ENCODE measurements at regions not wholly inside any gene's neighbourhood (a gene's known extent, or its start where the extent isn't known, plus 50 kb on each side); places are given as distances from the start of the nearest gene placed in this dataset.

- H3K27ac ChIP-seq (ENCODE audit: insufficient read depth in 1 of 2, low read depth in 1 of 2, low read length in 2 of 2, poor library complexity in 1 of 2, severe bottlenecking in 2 of 2): no peak overlapping the region
- 100% methylated on average over 1 of the region's 1 CpG for WGBS (ENCODE audit: insufficient coverage)
- no peaks in the 10 kb centered on the region for H3K36me3 ChIP-seq (ENCODE audit: control insufficient read depth in 4 of 4, insufficient read depth in 4 of 4, low read length in 3 of 4)
- no peaks in the 10 kb centered on the region for H3K27me3 ChIP-seq (replicated peaks in 2 of 5; ENCODE audit: control insufficient read depth in 4 of 5, insufficient read depth in 5 of 5, low read length in 4 of 5)
- peaks cover 0 to 2% (median 0%) of the 10 kb centered on the region in 4 experiments for H3K4me1 ChIP-seq (ENCODE audit: control extremely low read depth in 1 of 4, control insufficient read depth in 4 of 4, insufficient read depth in 4 of 4, low read length in 3 of 4)
- POLR2A ChIA-PET: no interaction called here
- CTCF ChIA-PET: interaction anchor here (0.7 to 1.9 kb wide), 4 partner anchors 8 to 15 kb away, joined by 3 to 6 read pairs (median 3); no protein-coding TSS in a partner anchor
- no peak for DNase-seq
- no peaks in the 10 kb centered on the region for H3K9me3 ChIP-seq (ENCODE audit: control extremely low read depth in 1 of 5, control insufficient read depth in 4 of 5, insufficient read depth in 2 of 5, low read depth in 1 of 5, low read length in 4 of 5)
- H3K4me3 ChIP-seq (ENCODE audit: control insufficient read depth in 1 of 7, extremely low read depth in 1 of 7, insufficient read depth in 4 of 7, low read depth in 2 of 7, low read length in 6 of 7): no peak overlapping the region
These were observed 422.1 kb upstream of the TGFBR2 start for GRCh38 chr3:30184091-30184810.

GRCh38 chr3:30185872-30186271 lies 420.5 kb upstream of the TGFBR2 start:
- no peaks in the 10 kb centered on the region for H3K36me3 ChIP-seq (ENCODE audit: control insufficient read depth in 4 of 4, insufficient read depth in 4 of 4, low read length in 3 of 4)
- H3K27me3 ChIP-seq (replicated peaks in 2 of 5; ENCODE audit: control insufficient read depth in 4 of 5, insufficient read depth in 5 of 5, low read length in 4 of 5): no peaks in the 10 kb centered on the region
- no peaks in the 10 kb centered on the region for H3K9me3 ChIP-seq (ENCODE audit: control extremely low read depth in 1 of 5, control insufficient read depth in 4 of 5, insufficient read depth in 2 of 5, low read depth in 1 of 5, low read length in 4 of 5)
- POLR2A ChIA-PET: no interaction called here
- no peak overlapping the region for H3K27ac ChIP-seq (ENCODE audit: insufficient read depth in 1 of 2, low read depth in 1 of 2, low read length in 2 of 2, poor library complexity in 1 of 2, severe bottlenecking in 2 of 2)
- DNase-seq: no peak
- no peak overlapping the region for H3K4me3 ChIP-seq (ENCODE audit: control insufficient read depth in 1 of 7, extremely low read depth in 1 of 7, insufficient read depth in 4 of 7, low read depth in 2 of 7, low read length in 6 of 7)
- CTCF ChIA-PET: no interaction called here
- H3K4me1 ChIP-seq (ENCODE audit: control extremely low read depth in 1 of 4, control insufficient read depth in 4 of 4, insufficient read depth in 4 of 4, low read length in 3 of 4): peaks cover 0 to 2% (median 0%) of the 10 kb centered on the region in 4 experiments

GRCh38 chr3:30186741-30187219 lies 419.6 kb upstream of the TGFBR2 start:
- ChIA-PET POLR2A (no interaction called here), CTCF (no interaction called here)
- no peak overlapping the region for H3K4me3 ChIP-seq (ENCODE audit: control insufficient read depth in 1 of 7, extremely low read depth in 1 of 7, insufficient read depth in 4 of 7, low read depth in 2 of 7, low read length in 6 of 7)
- no peak overlapping the region for H3K27ac ChIP-seq (ENCODE audit: insufficient read depth in 1 of 2, low read depth in 1 of 2, low read length in 2 of 2, poor library complexity in 1 of 2, severe bottlenecking in 2 of 2)
- H3K4me1 ChIP-seq (ENCODE audit: control extremely low read depth in 1 of 4, control insufficient read depth in 4 of 4, insufficient read depth in 4 of 4, low read length in 3 of 4): no peaks in the 10 kb centered on the region
- no peak for DNase-seq
- no peaks in the 10 kb centered on the region for H3K9me3 ChIP-seq (ENCODE audit: control extremely low read depth in 1 of 5, control insufficient read depth in 4 of 5, insufficient read depth in 2 of 5, low read depth in 1 of 5, low read length in 4 of 5)
- H3K36me3 ChIP-seq (ENCODE audit: control insufficient read depth in 4 of 4, insufficient read depth in 4 of 4, low read length in 3 of 4): no peaks in the 10 kb centered on the region
- no peaks in the 10 kb centered on the region for H3K27me3 ChIP-seq (replicated peaks in 2 of 5; ENCODE audit: control insufficient read depth in 4 of 5, insufficient read depth in 5 of 5, low read length in 4 of 5)
- 90% methylated on average over 3 of the region's 3 CpGs for WGBS (ENCODE audit: insufficient coverage)

- no peak overlapping the region for H3K4me3 ChIP-seq (ENCODE audit: control insufficient read depth in 1 of 7, extremely low read depth in 1 of 7, insufficient read depth in 4 of 7, low read depth in 2 of 7, low read length in 6 of 7)
- ChIA-PET POLR2A (no interaction called here), CTCF (interaction anchor here (1.0 to 1.3 kb wide), 3 partner anchors 9 to 73 kb away, joined by 3 read pairs; no protein-coding TSS in a partner anchor)
- H3K36me3 ChIP-seq (ENCODE audit: control insufficient read depth in 4 of 4, insufficient read depth in 4 of 4, low read length in 3 of 4): no peaks in the 10 kb centered on the region
- H3K4me1 ChIP-seq (ENCODE audit: control extremely low read depth in 1 of 4, control insufficient read depth in 4 of 4, insufficient read depth in 4 of 4, low read length in 3 of 4): no peaks in the 10 kb centered on the region
- H3K27me3 ChIP-seq (replicated peaks in 2 of 5; ENCODE audit: control insufficient read depth in 4 of 5, insufficient read depth in 5 of 5, low read length in 4 of 5): no peaks in the 10 kb centered on the region
- no peaks in the 10 kb centered on the region for H3K9me3 ChIP-seq (ENCODE audit: control extremely low read depth in 1 of 5, control insufficient read depth in 4 of 5, insufficient read depth in 2 of 5, low read depth in 1 of 5, low read length in 4 of 5)
- 100% methylated on average over 2 of the region's 2 CpGs for WGBS (ENCODE audit: insufficient coverage)
- DNase-seq: no peak
- no peak overlapping the region for H3K27ac ChIP-seq (ENCODE audit: insufficient read depth in 1 of 2, low read depth in 1 of 2, low read length in 2 of 2, poor library complexity in 1 of 2, severe bottlenecking in 2 of 2)
These were observed 419.0 kb upstream of the TGFBR2 start for GRCh38 chr3:30187366-30187765.

GRCh38 chr3:30188713-30189112 lies 417.7 kb upstream of the TGFBR2 start:
- Histone ChIP-seq H3K27me3 (replicated peaks in 2 of 5; ENCODE audit: control insufficient read depth in 4 of 5, insufficient read depth in 5 of 5, low read length in 4 of 5) (no peaks in the 10 kb centered on the region), H3K9me3 (ENCODE audit: control extremely low read depth in 1 of 5, control insufficient read depth in 4 of 5, insufficient read depth in 2 of 5, low read depth in 1 of 5, low read length in 4 of 5) (no peaks in the 10 kb centered on the region), H3K4me3 (ENCODE audit: control insufficient read depth in 1 of 7, extremely low read depth in 1 of 7, insufficient read depth in 4 of 7, low read depth in 2 of 7, low read length in 6 of 7) (no peak overlapping the region), H3K36me3 (ENCODE audit: control insufficient read depth in 4 of 4, insufficient read depth in 4 of 4, low read length in 3 of 4) (no peaks in the 10 kb centered on the region), H3K4me1 (ENCODE audit: control extremely low read depth in 1 of 4, control insufficient read depth in 4 of 4, insufficient read depth in 4 of 4, low read length in 3 of 4) (peaks cover 0 to 9% (median 4%) of the 10 kb centered on the region in 4 experiments), H3K27ac (ENCODE audit: insufficient read depth in 1 of 2, low read depth in 1 of 2, low read length in 2 of 2, poor library complexity in 1 of 2, severe bottlenecking in 2 of 2) (no peak overlapping the region)
- 100% methylated on average over 1 of the region's 1 CpG for WGBS (ENCODE audit: insufficient coverage)
- POLR2A ChIA-PET: no interaction called here
- CTCF ChIA-PET: interaction anchor here (1.0 to 1.3 kb wide), 4 partner anchors 9 to 75 kb away, joined by 3 to 8 read pairs (median 4); no protein-coding TSS in a partner anchor
- no peak for DNase-seq

GRCh38 chr3:30189900-30190299 lies 416.5 kb upstream of the TGFBR2 start:
- no peaks in the 10 kb centered on the region for H3K9me3 ChIP-seq (ENCODE audit: control extremely low read depth in 1 of 5, control insufficient read depth in 4 of 5, insufficient read depth in 2 of 5, low read depth in 1 of 5, low read length in 4 of 5)
- ChIA-PET CTCF (no interaction called here), POLR2A (no interaction called here)
- no peaks in the 10 kb centered on the region for H3K36me3 ChIP-seq (ENCODE audit: control insufficient read depth in 4 of 4, insufficient read depth in 4 of 4, low read length in 3 of 4)
- peaks cover 0 to 14% (median 4%) of the 10 kb centered on the region in 4 experiments for H3K4me1 ChIP-seq (ENCODE audit: control extremely low read depth in 1 of 4, control insufficient read depth in 4 of 4, insufficient read depth in 4 of 4, low read length in 3 of 4)
- no peaks in the 10 kb centered on the region for H3K27me3 ChIP-seq (replicated peaks in 2 of 5; ENCODE audit: control insufficient read depth in 4 of 5, insufficient read depth in 5 of 5, low read length in 4 of 5)
- no peak overlapping the region for H3K4me3 ChIP-seq (ENCODE audit: control insufficient read depth in 1 of 7, extremely low read depth in 1 of 7, insufficient read depth in 4 of 7, low read depth in 2 of 7, low read length in 6 of 7)
- H3K27ac ChIP-seq (ENCODE audit: insufficient read depth in 1 of 2, low read depth in 1 of 2, low read length in 2 of 2, poor library complexity in 1 of 2, severe bottlenecking in 2 of 2): no peak overlapping the region
- no CpG with 5 or more reads among the region's 3 CpGs for WGBS (ENCODE audit: insufficient coverage)
- no peak for DNase-seq

DNA sequence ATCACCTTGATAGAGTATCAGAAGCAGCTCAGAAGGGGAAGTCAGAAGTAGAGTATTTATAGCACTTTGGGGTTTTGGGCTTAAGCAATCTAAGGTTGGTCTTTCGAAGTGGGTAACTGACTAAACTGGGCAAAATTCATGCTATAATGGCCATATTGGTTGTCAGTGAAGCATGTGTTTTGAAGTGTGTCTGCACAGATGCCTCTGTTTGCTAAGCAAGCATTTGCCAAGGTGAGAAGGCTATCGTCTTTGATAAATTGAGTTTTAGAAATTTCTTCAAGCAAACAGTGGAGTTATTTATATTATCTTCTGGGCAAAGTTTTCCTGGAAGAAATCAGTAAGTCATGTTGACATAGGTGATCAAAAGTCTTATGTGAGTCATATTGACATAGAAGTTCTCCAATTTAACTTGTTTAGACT lies 412.8 kb upstream of the TGFBR2 start:
- Histone ChIP-seq H3K4me1 (ENCODE audit: control extremely low read depth in 1 of 4, control insufficient read depth in 4 of 4, insufficient read depth in 4 of 4, low read length in 3 of 4) (peaks cover 3 to 22% (median 12%) of the 10 kb centered on the region in 4 experiments), H3K9me3 (ENCODE audit: control extremely low read depth in 1 of 5, control insufficient read depth in 4 of 5, insufficient read depth in 2 of 5, low read depth in 1 of 5, low read length in 4 of 5) (no peaks in the 10 kb centered on the region), H3K27ac (ENCODE audit: insufficient read depth in 1 of 2, low read depth in 1 of 2, low read length in 2 of 2, poor library complexity in 1 of 2, severe bottlenecking in 2 of 2) (no peak overlapping the region), H3K4me3 (ENCODE audit: control insufficient read depth in 1 of 7, extremely low read depth in 1 of 7, insufficient read depth in 4 of 7, low read depth in 2 of 7, low read length in 6 of 7) (no peak overlapping the region), H3K27me3 (replicated peaks in 2 of 5; ENCODE audit: control insufficient read depth in 4 of 5, insufficient read depth in 5 of 5, low read length in 4 of 5) (no peaks in the 10 kb centered on the region), H3K36me3 (ENCODE audit: control insufficient read depth in 4 of 4, insufficient read depth in 4 of 4, low read length in 3 of 4) (no peaks in the 10 kb centered on the region)
- ChIA-PET POLR2A (no interaction called here), CTCF (interaction anchor here (1.6 to 2.0 kb wide), 2 partner anchors 13 to 500 kb away, joined by 4 to 8 read pairs; no protein-coding TSS in a partner anchor)
- peak in 2 of 3 donors; percentile 53 to 61 for DNase-seq
- WGBS (ENCODE audit: insufficient coverage): 0% methylated on average over 1 of the region's 2 CpGs

Data from common myeloid progenitor, CD34-positive (primary cell).